GM12878 (cell line): ENCODE measurements at regions not wholly inside any gene's neighbourhood (a gene's known extent, or its start where the extent isn't known, plus 50 kb on each side); places are given as distances from the start of the nearest gene placed in this dataset.

ENCODE experiments used
- ATAC-seq: fragments of 200-7000 bp; cut with Tn5 transposase; 3 replicates; pipeline ENCODE4 v1.9.1; 2020; ENCODE audit warnings: mild to moderate bottlenecking, moderate library complexity
- BruUV-seq: library from RNA; stranded (reverse); fragments of 400-500 nt; replicated peaks from 2 replicates; lab custom pipeline; 2021; lab: Mats Ljungman, UMichigan
- CTCF ChIA-PET: fragments of 300-600 bp; sonication (Branson Sonifier 250); formaldehyde crosslinking; extraction: SDS; loops from one replicate; lab custom pipeline; 2021; ENCODE audit warnings: inconsistent platforms; lab: Yijun Ruan, JAX
- POLR2A ChIA-PET: fragments of 350-600 bp; formaldehyde crosslinking; extraction: SDS; loops from one replicate; lab custom pipeline; 2021; ENCODE audit warnings: inconsistent platforms; lab: Charles Lee
- RAD21 ChIA-PET: fragments of 300-600 bp; sonication (Branson Sonifier 250); formaldehyde crosslinking; loops from one replicate; lab custom pipeline; 2023; ENCODE audit warnings: antibody characterized with exemption; ENCODE audit not compliant: unreplicated experiment; lab: Charles Lee
- SMC1A ChIA-PET: fragments of 300-600 bp; sonication (Branson Sonifier 250); formaldehyde crosslinking; loops from one replicate; lab custom pipeline; 2023; ENCODE audit not compliant: unreplicated experiment, uncharacterized antibody; lab: Charles Lee
- DNase-seq: peaks from one replicate; pipeline ENCODE4 v3.0.0-alpha.2; 2011; ENCODE audit warnings: low read depth, low spot score
- FAIRE-seq: peaks from 3 replicates; lab custom pipeline; 2011; peaks lifted over from hg19 to GRCh38; lab: Jason Lieb, UNC
- H2AFZ ChIP-seq: 2 replicates; pipeline ENCODE4 v1.6.0; 2011; ENCODE audit warnings: low read depth, low read length, control low read depth; ENCODE audit not compliant: control insufficient read depth
- H3K27ac ChIP-seq: 2 replicates; pipeline ENCODE4 v1.5.1; 2011; ENCODE audit warnings: control low read depth; ENCODE audit not compliant: control insufficient read depth, insufficient read depth
- H3K27me3 ChIP-seq, 2 experiments: replicated peaks in 1 of 2; 2 replicates each; pipeline versions ENCODE4 v1.6.0 to v1.6.1; 2011; ENCODE audit warnings: low read length in 1 of 2; ENCODE audit not compliant: control insufficient read depth in 2 of 2, insufficient read depth in 2 of 2
- H3K36me3 ChIP-seq, 2 experiments: 2 replicates each; pipeline ENCODE4 v1.5.1; 2011; ENCODE audit warnings: low read length in 1 of 2; ENCODE audit not compliant: control insufficient read depth in 2 of 2, insufficient read depth in 2 of 2
- H3K4me1 ChIP-seq: 2 replicates; pipeline ENCODE4 v1.6.1; 2011; ENCODE audit warnings: mild to moderate bottlenecking, low read length, moderate library complexity, mixed read lengths; ENCODE audit not compliant: control insufficient read depth, insufficient read depth
- H3K4me2 ChIP-seq: 2 replicates; pipeline ENCODE4 v1.6.0; 2011; ENCODE audit warnings: control low read depth; ENCODE audit not compliant: control insufficient read depth, insufficient read depth
- H3K4me3 ChIP-seq: fragments of 200-600 bp; sonication (generic); 2 replicates; pipeline ENCODE4 v1.5.1; 2016
- H3K79me2 ChIP-seq: 2 replicates; pipeline ENCODE4 v1.6.0; 2011; ENCODE audit warnings: low read length; ENCODE audit not compliant: control insufficient read depth, insufficient read depth
- H3K9ac ChIP-seq: 2 replicates; pipeline ENCODE4 v1.8.0; 2011; ENCODE audit warnings: low read length, control low read depth, mixed read lengths; ENCODE audit not compliant: control insufficient read depth, insufficient read depth
- H3K9me3 ChIP-seq: replicated peaks from 3 replicates; pipeline ENCODE4 v1.5.1; 2011; ENCODE audit warnings: mild to moderate bottlenecking, low read length; ENCODE audit not compliant: control insufficient read depth, insufficient read depth
- H4K20me1 ChIP-seq: 2 replicates; pipeline ENCODE4 v1.6.0; 2011; ENCODE audit not compliant: control insufficient read depth, insufficient read depth
- NFYA ChIP-seq: IDR thresholded peaks from 2 replicates; pipeline ENCODE4 v1.6.1; 2011; ENCODE audit warnings: low read depth, mild to moderate bottlenecking, low read length, improper control_type of control experiment, borderline replicate concordance
- WGBS: methylation state at CpG from one replicate; pipeline ENCODE4 v1.1.6; 2016; ENCODE audit warnings: low lambda C conversion rate; ENCODE audit not compliant: insufficient replicate concordance, insufficient coverage; ENCODE audit errors: missing lambda C conversion rate; 5-methylcytosine and 5-hydroxymethylcytosine counted together
- in situ Hi-C: fragments of 300-500 bp; cut with MboI; formaldehyde crosslinking; loops from 9 replicates; pipeline ENCODE4 v1.14.3; 2018; ENCODE audit warnings: mixed read lengths
- intact Hi-C: fragments of 100-400 bp; cut with micrococcal nuclease; formaldehyde crosslinking; loops from one replicate; pipeline ENCODE4 v1.14.2; 2022; ENCODE audit not compliant: unreplicated experiment
- TF ChIP-seq, protein P1 (sequence below): fragments of 450-650 bp; IDR thresholded peaks from 2 replicates; pipeline ENCODE4 v1.6.1; 2016; ENCODE audit warnings: mild to moderate bottlenecking, moderate library complexity, borderline replicate concordance

DNA sequence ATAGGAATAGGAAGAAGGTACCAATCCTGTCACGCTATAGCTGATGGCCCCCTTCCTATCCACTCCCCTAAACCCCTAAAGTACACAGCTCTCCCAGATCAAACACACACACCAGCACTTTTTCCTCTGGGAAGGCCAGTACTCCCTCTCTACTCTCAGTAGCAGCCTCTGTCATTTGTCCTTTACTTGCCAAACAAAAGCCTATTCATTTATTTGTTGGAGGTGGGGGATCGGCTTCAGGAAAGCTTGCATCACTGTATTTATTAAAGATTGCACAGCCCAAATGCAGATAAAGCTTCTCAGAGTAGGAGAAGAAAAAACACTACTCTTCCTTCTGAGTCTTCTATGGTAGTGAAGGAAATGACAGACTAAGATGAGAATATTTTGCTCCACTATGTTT lies 429.7 kb upstream of the RASGRP1 start (continued):
- TF ChIP-seq, protein P1, sequence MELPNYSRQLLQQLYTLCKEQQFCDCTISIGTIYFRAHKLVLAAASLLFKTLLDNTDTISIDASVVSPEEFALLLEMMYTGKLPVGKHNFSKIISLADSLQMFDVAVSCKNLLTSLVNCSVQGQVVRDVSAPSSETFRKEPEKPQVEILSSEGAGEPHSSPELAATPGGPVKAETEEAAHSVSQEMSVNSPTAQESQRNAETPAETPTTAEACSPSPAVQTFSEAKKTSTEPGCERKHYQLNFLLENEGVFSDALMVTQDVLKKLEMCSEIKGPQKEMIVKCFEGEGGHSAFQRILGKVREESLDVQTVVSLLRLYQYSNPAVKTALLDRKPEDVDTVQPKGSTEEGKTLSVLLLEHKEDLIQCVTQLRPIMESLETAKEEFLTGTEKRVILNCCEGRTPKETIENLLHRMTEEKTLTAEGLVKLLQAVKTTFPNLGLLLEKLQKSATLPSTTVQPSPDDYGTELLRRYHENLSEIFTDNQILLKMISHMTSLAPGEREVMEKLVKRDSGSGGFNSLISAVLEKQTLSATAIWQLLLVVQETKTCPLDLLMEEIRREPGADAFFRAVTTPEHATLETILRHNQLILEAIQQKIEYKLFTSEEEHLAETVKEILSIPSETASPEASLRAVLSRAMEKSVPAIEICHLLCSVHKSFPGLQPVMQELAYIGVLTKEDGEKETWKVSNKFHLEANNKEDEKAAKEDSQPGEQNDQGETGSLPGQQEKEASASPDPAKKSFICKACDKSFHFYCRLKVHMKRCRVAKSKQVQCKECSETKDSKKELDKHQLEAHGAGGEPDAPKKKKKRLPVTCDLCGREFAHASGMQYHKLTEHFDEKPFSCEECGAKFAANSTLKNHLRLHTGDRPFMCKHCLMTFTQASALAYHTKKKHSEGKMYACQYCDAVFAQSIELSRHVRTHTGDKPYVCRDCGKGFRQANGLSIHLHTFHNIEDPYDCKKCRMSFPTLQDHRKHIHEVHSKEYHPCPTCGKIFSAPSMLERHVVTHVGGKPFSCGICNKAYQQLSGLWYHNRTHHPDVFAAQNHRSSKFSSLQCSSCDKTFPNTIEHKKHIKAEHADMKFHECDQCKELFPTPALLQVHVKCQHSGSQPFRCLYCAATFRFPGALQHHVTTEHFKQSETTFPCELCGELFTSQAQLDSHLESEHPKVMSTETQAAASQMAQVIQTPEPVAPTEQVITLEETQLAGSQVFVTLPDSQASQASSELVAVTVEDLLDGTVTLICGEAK: no peak

DNA sequence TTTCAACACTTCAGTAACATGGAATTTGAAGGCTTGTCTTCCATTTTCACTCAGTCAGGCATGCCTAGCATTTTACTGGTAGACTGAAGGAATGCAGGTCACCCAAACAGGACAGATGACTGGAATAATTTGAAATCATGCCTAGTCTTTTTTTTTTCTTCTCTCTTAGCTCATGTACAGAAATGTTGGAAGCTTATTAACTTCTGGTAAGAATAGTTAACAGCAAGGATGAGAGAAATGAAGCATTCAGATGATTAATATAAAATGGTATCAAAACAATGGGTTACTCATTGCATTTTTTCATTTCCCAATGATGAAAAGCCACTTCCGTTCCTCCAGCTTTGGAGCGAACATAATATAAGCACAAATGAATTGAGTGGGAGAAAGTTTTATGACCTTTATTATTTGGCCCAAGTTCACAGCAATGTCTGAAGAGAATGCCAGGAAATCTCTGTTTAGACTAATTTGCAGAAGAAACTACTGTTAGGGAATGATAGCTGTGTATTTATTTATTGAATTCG lies 431.6 kb upstream of the RASGRP1 start:
- in situ Hi-C loops (no loop called here), intact Hi-C loops (no loop called here)
- ATAC-seq (no peak), DNase-seq (no peak), FAIRE-seq (no peak)
- Histone ChIP-seq H3K79me2 (no peaks in the 10 kb centered on the region), H3K4me2 (no peak overlapping the region), H2AFZ (no peak overlapping the region), H3K9ac (no peak overlapping the region), H4K20me1 (no peaks in the 10 kb centered on the region), H3K4me3 (no peak overlapping the region), H3K36me3 (no peaks in the 10 kb centered on the region), H3K9me3 (no peaks in the 10 kb centered on the region), H3K27me3 (no peaks in the 10 kb centered on the region; a peak in 1 of 4 replicates), H3K4me1 (no peaks in the 10 kb centered on the region), H3K27ac (no peak overlapping the region)
- WGBS: 2% methylated on average over 3 of the region's 3 CpGs
- ChIA-PET SMC1A (no interaction called here), POLR2A (no interaction called here), RAD21 (no interaction called here), CTCF (no interaction called here)
- no TSS peak for BruUV-seq
- no peak for TF ChIP-seq NFYA
